GM21390 (cell line): ENCODE measurements at regions not wholly inside any gene's neighbourhood (a gene's known extent, or its start where the extent isn't known, plus 50 kb on each side); places are given as distances from the start of the nearest gene placed in this dataset.

Experiments used
- ATAC-seq: cut with Tn5 transposase; IDR thresholded peaks from one replicate; pipeline ENCODE4 v1.9.1; 2021; ENCODE audit not compliant: unreplicated experiment

DNA sequence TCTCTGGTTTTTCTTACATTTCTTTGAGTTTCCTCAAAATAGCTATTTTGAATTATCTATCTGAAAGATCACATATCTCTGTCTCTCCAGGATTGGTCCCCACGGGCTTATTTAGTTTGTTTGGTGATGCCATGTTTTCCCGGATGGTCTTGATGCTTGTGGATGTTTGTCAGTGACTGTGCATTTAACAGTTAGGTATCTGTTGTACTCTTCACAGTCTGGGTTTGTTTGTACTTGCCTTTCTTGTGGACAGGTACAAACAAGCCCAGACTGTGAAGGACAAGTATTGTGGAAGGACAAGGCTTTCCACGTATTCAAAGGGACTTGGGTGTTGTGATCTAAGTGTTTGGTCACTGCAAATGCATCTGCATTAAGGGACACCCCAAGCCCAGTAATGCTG lies 49.9 kb upstream of the TOP1 start:
- no peak for ATAC-seq
